K562 (cell line): ENCODE measurements at regions not wholly inside any gene's neighbourhood (a gene's known extent, or its start where the extent isn't known, plus 50 kb on each side); places are given as distances from the start of the nearest gene placed in this dataset.

Source experiments
- FOXM1 ChIP-seq, 2 experiments: fragments of 450-650 bp in 1 of 2; sonication (generic) in 1 of 2; formaldehyde crosslinking in 1 of 2; IDR thresholded peaks; 2 replicates each; pipeline versions ENCODE4 v1.6.1 to v1.9.0; 2017 to 2022; ENCODE audit warnings: low read depth in 2 of 2, mild to moderate bottlenecking in 2 of 2, missing genetic modification reagents in 1 of 2, moderate library complexity in 1 of 2
- RAD21 ChIP-seq, 2 experiments: fragments of 250-450 bp in 1 of 2; fragments of 450-650 bp in 1 of 2; sonication (Bioruptor Pico) in 1 of 2; formaldehyde crosslinking in 1 of 2; IDR thresholded peaks in 1 of 2; conservative IDR thresholded peaks in 1 of 2; 2 replicates each; pipeline versions ENCODE4 v1.4.0 to v1.8.0; 2020 to 2022; ENCODE audit warnings: mild to moderate bottlenecking in 2 of 2, moderate library complexity in 1 of 2
- SOX6 ChIP-seq: fragments of 450-650 bp; IDR thresholded peaks from 2 replicates; pipeline ENCODE4 v1.6.1; 2014; ENCODE audit warnings: mild to moderate bottlenecking
- ZNF274 ChIP-seq: IDR thresholded peaks from 2 replicates; pipeline ENCODE4 v1.6.1; 2011; ENCODE audit warnings: low read depth, mild to moderate bottlenecking, low read length, moderate library complexity, borderline replicate concordance

GRCh38 chr13:81488021-81488420, 1147.1 kb upstream of the SPRY2 start:
- no peak for TF ChIP-seq ZNF274
- TF ChIP-seq RAD21 (CRISPR knock-in tag; conservative IDR thresholded peaks at IDR 0.05 in 1 of 2, IDR thresholded peaks at IDR 0.05 in 1 of 2): no peak
- TF ChIP-seq SOX6: no peak
- TF ChIP-seq FOXM1 (IDR thresholded peaks at IDR 0.05; ENCODE audit: low read depth): no peak
- no peak for TF ChIP-seq FOXM1 (CRISPR knock-in tag; IDR thresholded peaks at IDR 0.05; ENCODE audit: low read depth)
